HEK293 (cell line): ENCODE measurements at regions not wholly inside any gene's neighbourhood (a gene's known extent, or its start where the extent isn't known, plus 50 kb on each side); places are given as distances from the start of the nearest gene placed in this dataset.

Source experiments
- CTCF ChIA-PET: fragments of 350-600 bp; formaldehyde crosslinking; extraction: SDS; loops from one replicate; lab custom pipeline; 2021; ENCODE audit warnings: antibody characterized with exemption; lab: Yijun Ruan, JAX
- POLR2A ChIA-PET: fragments of 300-600 bp; formaldehyde crosslinking; extraction: SDS; loops from one replicate; lab custom pipeline; 2020; ENCODE audit warnings: antibody characterized with exemption, inconsistent platforms; lab: Yijun Ruan, JAX
- H3K27ac ChIP-seq: fragments of 200-500 bp; sonication (Bioruptor generic); 2 replicates; pipeline ENCODE4 v1.5.1; 2014; ENCODE audit warnings: low read depth, low read length, control low read depth, inconsistent platforms; ENCODE audit errors: extremely low read depth
- H3K36me3 ChIP-seq, 2 experiments: fragments of 200-500 bp in 1 of 2; sonication (Bioruptor generic) in 1 of 2; 1 replicate in 1 of 2; 2 replicates in 1 of 2; pipeline ENCODE4 v1.5.1; 2014 to 2017; ENCODE audit warnings: inconsistent platforms in 2 of 2, low read length in 2 of 2; ENCODE audit not compliant: control insufficient read depth in 2 of 2, insufficient read depth in 1 of 2
- H3K4me1 ChIP-seq: fragments of 200-500 bp; sonication (Bioruptor generic); 2 replicates; pipeline ENCODE4 v1.5.1; 2014; ENCODE audit warnings: mild to moderate bottlenecking, low read length, inconsistent platforms; ENCODE audit not compliant: control insufficient read depth, insufficient read depth
- H3K4me3 ChIP-seq: 2 replicates; pipeline ENCODE4 v1.5.1; 2011; ENCODE audit warnings: low read depth, mild to moderate bottlenecking, control low read depth, low read length, moderate library complexity
- H3K9me3 ChIP-seq: fragments of 200-500 bp; sonication (Bioruptor generic); 2 replicates; pipeline ENCODE4 v1.5.1; 2014; ENCODE audit warnings: low read depth, low read length, inconsistent platforms; ENCODE audit not compliant: control insufficient read depth, insufficient read depth
- AEBP2 ChIP-seq: fragments of 450-650 bp; formaldehyde crosslinking; IDR thresholded peaks from 2 replicates; pipeline ENCODE4 v1.5.1; 2016; ENCODE audit warnings: missing biosample characterization, missing genetic modification characterization, borderline replicate concordance
- BCL11A ChIP-seq: fragments of 450-650 bp; formaldehyde crosslinking; IDR thresholded peaks from 2 replicates; pipeline ENCODE4 v1.5.1; 2016; ENCODE audit warnings: low read depth, missing biosample characterization, missing genetic modification characterization
- BCL6B ChIP-seq: fragments of 450-650 bp; formaldehyde crosslinking; IDR thresholded peaks from 2 replicates; pipeline ENCODE4 v1.5.1; 2017; ENCODE audit warnings: missing biosample characterization, missing genetic modification characterization
- KLF8 ChIP-seq: fragments of 450-650 bp; formaldehyde crosslinking; IDR thresholded peaks from 2 replicates; pipeline ENCODE4 v1.5.1; 2016; ENCODE audit warnings: missing biosample characterization, missing genetic modification characterization
- PBX3 ChIP-seq: sonication (generic); formaldehyde crosslinking; IDR thresholded peaks from 2 replicates; pipeline ENCODE4 v1.8.1; 2022; ENCODE audit warnings: mild to moderate bottlenecking, moderate library complexity, missing genetic modification reagents
- PRDM6 ChIP-seq: fragments of 450-650 bp; formaldehyde crosslinking; IDR thresholded peaks from 2 replicates; pipeline ENCODE4 v1.5.1; 2017; ENCODE audit warnings: missing biosample characterization, missing genetic modification characterization
- SCRT1 ChIP-seq: fragments of 450-650 bp; formaldehyde crosslinking; IDR thresholded peaks from 2 replicates; pipeline ENCODE4 v1.5.1; 2016; ENCODE audit warnings: missing biosample characterization, missing genetic modification characterization, borderline replicate concordance
- WT1 ChIP-seq: fragments of 450-650 bp; formaldehyde crosslinking; IDR thresholded peaks from 2 replicates; pipeline ENCODE4 v1.5.1; 2016; ENCODE audit warnings: missing biosample characterization, missing genetic modification characterization
- ZBTB7A ChIP-seq: fragments of 450-650 bp; formaldehyde crosslinking; IDR thresholded peaks from 2 replicates; pipeline ENCODE4 v1.5.1; 2016; ENCODE audit warnings: low read depth, missing biosample characterization, missing genetic modification characterization
- ZBTB8A ChIP-seq: fragments of 450-650 bp; formaldehyde crosslinking; IDR thresholded peaks from 2 replicates; pipeline ENCODE4 v1.5.1; 2016; ENCODE audit warnings: missing biosample characterization, missing genetic modification characterization
- ZFP37 ChIP-seq: fragments of 450-650 bp; formaldehyde crosslinking; IDR thresholded peaks from 2 replicates; pipeline ENCODE4 v1.5.1; 2016; ENCODE audit warnings: missing biosample characterization, missing genetic modification characterization
- ZFP41 ChIP-seq: fragments of 450-650 bp; formaldehyde crosslinking; IDR thresholded peaks from 2 replicates; pipeline ENCODE4 v1.5.1; 2016; ENCODE audit warnings: missing biosample characterization, missing genetic modification characterization, borderline replicate concordance
- ZNF132 ChIP-seq: fragments of 450-650 bp; formaldehyde crosslinking; IDR thresholded peaks from 2 replicates; pipeline ENCODE4 v1.5.1; 2017; ENCODE audit warnings: missing biosample characterization, missing genetic modification characterization, borderline replicate concordance
- ZNF133 ChIP-seq: fragments of 450-650 bp; formaldehyde crosslinking; IDR thresholded peaks from 2 replicates; pipeline ENCODE4 v1.5.1; 2016; ENCODE audit warnings: missing biosample characterization, missing genetic modification characterization
- ZNF146 ChIP-seq: fragments of 450-650 bp; formaldehyde crosslinking; IDR thresholded peaks from 2 replicates; pipeline ENCODE4 v1.5.1; 2016; ENCODE audit warnings: missing biosample characterization, missing genetic modification characterization
- ZNF19 ChIP-seq: fragments of 450-650 bp; formaldehyde crosslinking; IDR thresholded peaks from 2 replicates; pipeline ENCODE4; 2016; ENCODE audit warnings: missing biosample characterization, missing genetic modification characterization, low read depth
- ZNF223 ChIP-seq: fragments of 450-650 bp; formaldehyde crosslinking; IDR thresholded peaks from 2 replicates; pipeline ENCODE4 v1.5.1; 2016; ENCODE audit warnings: missing biosample characterization, missing genetic modification characterization
- ZNF248 ChIP-seq: fragments of 450-650 bp; formaldehyde crosslinking; IDR thresholded peaks from 2 replicates; pipeline ENCODE4 v1.5.1; 2017; ENCODE audit warnings: missing biosample characterization, missing genetic modification characterization
- ZNF391 ChIP-seq: fragments of 450-650 bp; formaldehyde crosslinking; IDR thresholded peaks from 2 replicates; pipeline ENCODE4 v1.5.1; 2016; ENCODE audit warnings: low read depth, missing biosample characterization, missing genetic modification characterization, borderline replicate concordance
- ZNF416 ChIP-seq: fragments of 450-650 bp; formaldehyde crosslinking; IDR thresholded peaks from 2 replicates; pipeline ENCODE4 v1.5.1; 2016; ENCODE audit warnings: missing biosample characterization, missing genetic modification characterization
- ZNF473 ChIP-seq: fragments of 450-650 bp; formaldehyde crosslinking; IDR thresholded peaks from 2 replicates; pipeline ENCODE4 v1.5.1; 2017; ENCODE audit warnings: missing biosample characterization, missing genetic modification characterization
- ZNF560 ChIP-seq: fragments of 450-650 bp; formaldehyde crosslinking; IDR thresholded peaks from 2 replicates; pipeline ENCODE4 v1.5.1; 2017; ENCODE audit warnings: missing biosample characterization, missing genetic modification characterization, borderline replicate concordance
- ZNF670 ChIP-seq: fragments of 450-650 bp; formaldehyde crosslinking; IDR thresholded peaks from 2 replicates; pipeline ENCODE4 v1.5.1; 2016; ENCODE audit warnings: missing biosample characterization, missing genetic modification characterization, low read depth
- ZNF677 ChIP-seq: fragments of 450-650 bp; IDR thresholded peaks from 2 replicates; pipeline ENCODE4 v1.5.0; 2018; ENCODE audit warnings: missing biosample characterization, mild to moderate bottlenecking, missing genetic modification characterization, moderate library complexity
- ZNF76 ChIP-seq: fragments of 450-650 bp; formaldehyde crosslinking; IDR thresholded peaks from 2 replicates; pipeline ENCODE4; 2016; ENCODE audit warnings: low read depth, missing biosample characterization, missing genetic modification characterization, borderline replicate concordance
- ZNF843 ChIP-seq: fragments of 450-650 bp; formaldehyde crosslinking; IDR thresholded peaks from 2 replicates; pipeline ENCODE4 v1.5.1; 2016; ENCODE audit warnings: missing biosample characterization, missing genetic modification characterization
- ZSCAN4 ChIP-seq: fragments of 450-650 bp; formaldehyde crosslinking; IDR thresholded peaks from 2 replicates; pipeline ENCODE4 v1.5.1; 2017; ENCODE audit warnings: missing biosample characterization, missing genetic modification characterization
- TF ChIP-seq, protein P1 (sequence below): fragments of 450-650 bp; formaldehyde crosslinking; IDR thresholded peaks from 2 replicates; pipeline ENCODE4 v1.5.1; 2016; ENCODE audit warnings: missing biosample characterization, missing genetic modification characterization
- TF ChIP-seq, protein P2 (sequence below): fragments of 450-650 bp; formaldehyde crosslinking; IDR thresholded peaks from 2 replicates; pipeline ENCODE4 v1.5.1; 2016; ENCODE audit warnings: missing biosample characterization, missing genetic modification characterization

DNA sequence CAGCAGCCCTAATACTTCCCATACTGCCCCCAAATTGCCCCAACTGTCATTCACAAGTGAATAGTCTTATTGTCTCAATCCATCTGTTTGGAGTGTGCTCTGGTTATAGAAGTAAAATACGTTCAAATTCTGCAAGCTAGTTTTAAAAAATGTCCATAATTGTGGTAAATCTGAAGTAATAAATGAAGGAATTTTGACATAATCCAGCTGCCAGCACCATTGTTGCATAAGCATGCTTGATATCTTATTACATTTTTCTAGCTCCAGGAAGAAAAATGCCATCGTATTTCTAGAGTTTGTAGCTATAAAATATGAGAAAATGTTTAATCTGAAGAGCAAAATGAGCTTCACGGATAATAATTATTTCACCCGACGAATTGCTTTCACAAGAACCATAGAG, 664.7 kb downstream of the RFPL4B start:
- Histone ChIP-seq H3K4me1 (no peaks in the 10 kb centered on the region), H3K36me3 (no peaks in the 10 kb centered on the region), H3K9me3 (no peaks in the 10 kb centered on the region), H3K27ac (no peak overlapping the region), H3K4me3 (no peak overlapping the region)
- POLR2A ChIA-PET: no interaction called here
- TF ChIP-seq, protein P1, sequence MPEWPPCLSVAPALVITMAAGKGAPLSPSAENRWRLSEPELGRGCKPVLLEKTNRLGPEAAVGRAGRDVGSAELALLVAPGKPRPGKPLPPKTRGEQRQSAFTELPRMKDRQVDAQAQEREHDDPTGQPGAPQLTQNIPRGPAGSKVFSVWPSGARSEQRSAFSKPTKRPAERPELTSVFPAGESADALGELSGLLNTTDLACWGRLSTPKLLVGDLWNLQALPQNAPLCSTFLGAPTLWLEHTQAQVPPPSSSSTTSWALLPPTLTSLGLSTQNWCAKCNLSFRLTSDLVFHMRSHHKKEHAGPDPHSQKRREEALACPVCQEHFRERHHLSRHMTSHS (tag by site-specific recombination): no peak
- TF ChIP-seq ZNF132 (no peak), ZNF76 (tag by site-specific recombination) (no peak), ZFP37 (tag by site-specific recombination) (no peak), PBX3 (CRISPR knock-in tag) (no peak), ZNF416 (tag by site-specific recombination) (no peak), PRDM6 (tag by site-specific recombination) (no peak), ZNF391 (no peak), ZBTB8A (tag by site-specific recombination) (no peak), ZNF473 (tag by site-specific recombination) (no peak), BCL11A (tag by site-specific recombination) (no peak), ZFP41 (no peak)
- CTCF ChIA-PET: interaction anchor here (0.7 to 1.1 kb wide), 2 partner anchors 228 to 604 kb away, joined by 3 to 4 read pairs; no protein-coding TSS in a partner anchor

GRCh38 chr6:113015249-113015648, 668.1 kb downstream of the RFPL4B start:
- ChIA-PET POLR2A (no interaction called here), CTCF (no interaction called here)
- Histone ChIP-seq H3K9me3 (no peaks in the 10 kb centered on the region), H3K27ac (no peak overlapping the region), H3K4me1 (no peaks in the 10 kb centered on the region), H3K4me3 (no peak overlapping the region), H3K36me3 (no peaks in the 10 kb centered on the region)
- TF ChIP-seq ZSCAN4 (tag by site-specific recombination) (no peak), ZNF670 (tag by site-specific recombination) (no peak), ZNF146 (no peak), SCRT1 (tag by site-specific recombination) (no peak), ZNF248 (tag by site-specific recombination) (no peak), ZBTB7A (no peak), AEBP2 (tag by site-specific recombination) (no peak), WT1 (tag by site-specific recombination) (no peak), ZNF223 (no peak), ZNF19 (tag by site-specific recombination) (no peak), ZNF677 (tag by site-specific recombination) (no peak), KLF8 (tag by site-specific recombination) (no peak), ZNF560 (tag by site-specific recombination) (no peak), ZNF133 (tag by site-specific recombination) (no peak), ZNF843 (no peak), BCL6B (no peak)
- TF ChIP-seq, protein P2, sequence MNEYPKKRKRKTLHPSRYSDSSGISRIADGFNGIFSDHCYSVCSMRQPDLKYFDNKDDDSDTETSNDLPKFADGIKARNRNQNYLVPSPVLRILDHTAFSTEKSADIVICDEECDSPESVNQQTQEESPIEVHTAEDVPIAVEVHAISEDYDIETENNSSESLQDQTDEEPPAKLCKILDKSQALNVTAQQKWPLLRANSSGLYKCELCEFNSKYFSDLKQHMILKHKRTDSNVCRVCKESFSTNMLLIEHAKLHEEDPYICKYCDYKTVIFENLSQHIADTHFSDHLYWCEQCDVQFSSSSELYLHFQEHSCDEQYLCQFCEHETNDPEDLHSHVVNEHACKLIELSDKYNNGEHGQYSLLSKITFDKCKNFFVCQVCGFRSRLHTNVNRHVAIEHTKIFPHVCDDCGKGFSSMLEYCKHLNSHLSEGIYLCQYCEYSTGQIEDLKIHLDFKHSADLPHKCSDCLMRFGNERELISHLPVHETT (tag by site-specific recombination): no peak
